Omental fat pad (tissue), 3 donors: ENCODE measurements at regions not wholly inside any gene's neighbourhood (a gene's known extent, or its start where the extent isn't known, plus 50 kb on each side); places are given as distances from the start of the nearest gene placed in this dataset.

Experiments
- ATAC-seq: fragments of 150-250 bp; one replicate; pipeline ENCODE4 v1.9.1; 2016; ENCODE audit warnings: mild to moderate bottlenecking, moderate library complexity; ENCODE audit not compliant: low FRiP score
- DNase-seq: peaks from one replicate; pipeline ENCODE4 v3.0.0-alpha.2; 2019; ENCODE audit warnings: low spot score
- TF ChIP-seq, protein P1 (sequence below), 3 donors: fragments of 450-650 bp; IDR thresholded peaks; one replicate each; pipeline ENCODE4 v1.5.1; 2016 to 2017; ENCODE audit warnings: antibody characterized with exemption in 3 of 3, mild to moderate bottlenecking in 3 of 3, moderate library complexity in 2 of 3

DNA sequence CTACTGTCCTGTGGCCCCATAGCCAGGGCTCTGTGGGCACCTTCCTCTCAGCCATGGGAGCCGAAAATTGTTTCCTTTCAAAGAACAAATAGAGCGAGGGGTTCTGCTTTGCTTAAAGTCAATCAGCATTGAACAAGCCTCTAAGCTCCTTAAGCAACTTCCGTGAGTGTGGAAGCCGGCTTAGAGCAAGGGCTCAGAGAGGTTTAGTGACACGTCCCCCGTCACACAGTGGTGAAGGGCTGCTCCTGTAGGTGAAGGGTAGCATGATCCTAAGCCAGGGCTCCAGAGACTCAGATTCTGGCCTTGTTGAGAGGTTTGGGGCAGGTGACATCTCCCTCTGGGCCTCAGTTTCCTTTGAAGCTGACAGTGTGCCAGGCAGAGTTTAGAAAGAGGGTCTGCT lies 94.0 kb upstream of the WNT4 start:
- TF ChIP-seq, protein P1, sequence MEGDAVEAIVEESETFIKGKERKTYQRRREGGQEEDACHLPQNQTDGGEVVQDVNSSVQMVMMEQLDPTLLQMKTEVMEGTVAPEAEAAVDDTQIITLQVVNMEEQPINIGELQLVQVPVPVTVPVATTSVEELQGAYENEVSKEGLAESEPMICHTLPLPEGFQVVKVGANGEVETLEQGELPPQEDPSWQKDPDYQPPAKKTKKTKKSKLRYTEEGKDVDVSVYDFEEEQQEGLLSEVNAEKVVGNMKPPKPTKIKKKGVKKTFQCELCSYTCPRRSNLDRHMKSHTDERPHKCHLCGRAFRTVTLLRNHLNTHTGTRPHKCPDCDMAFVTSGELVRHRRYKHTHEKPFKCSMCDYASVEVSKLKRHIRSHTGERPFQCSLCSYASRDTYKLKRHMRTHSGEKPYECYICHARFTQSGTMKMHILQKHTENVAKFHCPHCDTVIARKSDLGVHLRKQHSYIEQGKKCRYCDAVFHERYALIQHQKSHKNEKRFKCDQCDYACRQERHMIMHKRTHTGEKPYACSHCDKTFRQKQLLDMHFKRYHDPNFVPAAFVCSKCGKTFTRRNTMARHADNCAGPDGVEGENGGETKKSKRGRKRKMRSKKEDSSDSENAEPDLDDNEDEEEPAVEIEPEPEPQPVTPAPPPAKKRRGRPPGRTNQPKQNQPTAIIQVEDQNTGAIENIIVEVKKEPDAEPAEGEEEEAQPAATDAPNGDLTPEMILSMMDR (IDR thresholded peaks at IDR 0.05), result no peak
- ATAC-seq (no peak), DNase-seq (no peak)

DNA sequence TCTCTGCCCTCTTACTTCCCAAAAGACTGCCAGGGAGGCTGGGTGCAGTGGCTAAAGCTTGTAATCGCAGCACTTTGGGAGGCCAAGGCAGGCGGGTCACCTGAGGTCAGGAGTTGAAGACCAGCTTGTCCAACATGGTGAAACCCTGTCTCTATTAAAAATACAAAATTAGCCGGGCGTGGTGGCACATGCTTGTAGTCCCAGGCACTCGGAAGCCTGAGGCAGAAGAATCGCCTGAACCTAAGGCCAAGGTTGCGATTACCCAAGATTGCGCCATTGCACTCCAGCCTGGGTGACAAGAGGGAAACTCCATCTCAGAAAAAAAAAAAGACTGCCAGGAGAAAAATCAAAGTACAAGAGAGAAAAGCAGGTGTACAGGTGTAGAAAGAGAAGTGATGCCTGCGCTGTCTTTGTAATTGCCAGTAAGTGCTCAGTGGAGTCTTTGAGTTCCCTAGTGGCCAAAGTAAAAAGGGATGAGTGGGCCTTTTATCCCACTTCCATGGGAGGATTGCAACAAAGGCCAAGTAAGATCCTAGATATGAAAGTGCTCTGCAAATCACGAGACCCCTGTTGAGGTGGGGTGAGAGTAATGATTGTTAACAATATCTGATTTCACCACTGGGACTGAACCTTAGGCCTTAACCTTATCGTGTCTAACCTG lies 94.7 kb upstream of the WNT4 start:
- no peak for ATAC-seq
- DNase-seq, result no peak

DNA sequence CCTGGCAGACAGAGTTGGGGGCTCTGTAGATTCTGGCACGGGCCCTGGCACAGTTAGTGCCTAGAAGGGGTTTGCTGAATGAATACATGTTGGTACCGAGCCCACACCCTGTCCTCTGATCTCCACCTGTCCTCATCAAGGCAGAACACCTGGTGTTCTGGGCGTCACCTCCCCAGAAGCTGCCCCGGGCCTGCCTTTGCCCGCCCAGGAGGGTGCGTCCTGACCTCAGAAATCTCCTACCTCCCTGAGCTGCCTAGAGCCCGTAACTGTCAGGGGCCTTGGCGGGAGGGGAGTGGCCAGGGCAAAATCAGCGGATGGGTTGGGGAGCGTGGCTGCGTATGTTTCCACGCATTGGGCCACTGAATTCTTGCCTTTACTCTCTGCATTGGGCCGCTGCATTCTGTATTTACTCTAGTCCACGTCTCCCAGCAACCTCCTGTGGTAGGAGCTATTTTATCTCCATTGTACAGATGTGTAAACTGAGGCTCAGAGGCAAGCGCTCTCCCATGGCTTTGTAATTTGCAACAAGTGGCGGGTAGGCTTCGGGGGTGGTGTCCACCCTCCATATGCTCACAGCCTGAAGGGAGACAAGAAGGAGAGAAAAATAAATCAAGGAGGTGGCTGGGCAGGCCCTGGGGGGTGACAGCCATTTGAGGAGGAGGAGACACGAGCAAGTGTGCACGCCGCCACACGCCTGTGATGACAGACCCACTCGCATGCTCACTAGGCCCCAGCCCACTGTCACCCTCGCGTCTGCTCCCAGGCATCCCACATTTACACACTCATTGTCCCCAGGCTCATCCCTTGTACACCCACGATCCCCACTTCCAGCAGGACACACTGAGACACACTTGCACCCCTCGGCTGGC lies 95.7 kb upstream of the WNT4 start:
- TF ChIP-seq, protein P1 (IDR thresholded peaks at IDR 0.05), result no peak
- no peak for ATAC-seq
- no peak for DNase-seq

More for the DNA sequence above, 94.7 kb upstream of the WNT4 start:
- TF ChIP-seq, protein P1 (IDR thresholded peaks at IDR 0.05), result no peak

DNA sequence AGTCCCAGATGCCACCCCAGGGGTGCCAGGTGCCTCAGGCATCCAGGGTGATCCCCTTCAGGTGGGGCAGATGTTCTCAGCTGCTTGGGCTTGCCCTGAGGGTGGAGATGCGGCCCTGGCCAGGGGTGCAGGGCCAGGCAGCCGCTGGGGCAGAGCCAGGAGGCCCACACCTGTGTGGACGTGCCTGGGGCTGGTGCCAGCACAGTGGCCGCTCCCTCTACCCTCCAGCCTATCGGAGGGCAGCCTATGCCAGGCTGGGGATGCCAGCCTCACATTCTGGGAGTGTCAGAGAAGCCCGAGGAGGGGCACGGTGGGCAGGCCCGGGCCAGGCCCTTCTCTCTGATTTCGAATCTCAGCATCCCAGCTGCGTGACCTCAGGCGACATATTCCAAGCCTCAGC lies 96.5 kb upstream of the WNT4 start:
- DNase-seq (no peak), ATAC-seq (no peak)
- TF ChIP-seq, protein P1 (IDR thresholded peaks at IDR 0.05), result no peak

DNA sequence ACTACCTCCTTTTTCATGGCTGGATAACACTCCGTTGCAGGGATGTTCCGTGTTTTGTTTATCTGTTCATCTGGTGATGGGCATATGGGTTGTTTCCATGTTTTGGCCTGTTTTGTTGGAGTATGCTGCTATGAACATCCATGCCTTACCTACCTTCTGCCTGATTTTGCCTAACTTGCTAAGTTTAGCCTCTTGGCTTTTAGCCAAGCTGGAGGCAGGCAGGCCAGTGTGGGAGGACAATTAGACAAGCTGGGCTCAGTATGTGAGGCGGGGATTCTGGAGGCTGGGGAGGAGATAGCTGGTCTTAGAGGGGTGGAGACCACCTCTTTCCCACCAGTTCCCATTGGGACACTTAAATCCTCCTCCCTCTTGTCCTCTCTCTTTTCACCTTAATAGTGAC lies 98.4 kb upstream of the WNT4 start:
- TF ChIP-seq, protein P1 (IDR thresholded peaks at IDR 0.05), result no peak
- no peak for ATAC-seq
- no peak for DNase-seq

DNA sequence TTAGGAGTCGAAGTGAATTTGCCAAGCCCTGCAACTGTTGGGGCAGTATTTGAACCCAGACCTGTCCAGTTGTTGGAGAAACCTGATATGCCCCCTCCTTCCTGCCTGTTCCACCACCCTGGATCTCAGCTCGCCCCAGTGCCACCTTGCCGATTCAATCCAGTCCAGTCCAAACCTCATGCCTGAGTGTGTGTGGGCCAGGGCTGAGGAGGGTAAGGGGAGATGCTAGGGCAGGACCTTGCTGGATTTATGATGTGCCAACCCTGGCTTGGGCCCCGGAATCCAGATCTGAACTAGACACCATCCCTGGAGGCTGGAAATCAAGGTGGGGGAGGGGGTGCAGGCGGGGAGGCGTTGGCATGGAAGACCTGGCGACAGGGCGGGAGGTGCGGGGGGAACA lies 98.9 kb upstream of the WNT4 start:
- DNase-seq, result no peak
- TF ChIP-seq, protein P1 (IDR thresholded peaks at IDR 0.05), result no peak
- ATAC-seq, result no peak
